HG02678 (cell line): ENCODE measurements at regions not wholly inside any gene's neighbourhood (a gene's known extent, or its start where the extent isn't known, plus 50 kb on each side); places are given as distances from the start of the nearest gene placed in this dataset.

Experiments
- ATAC-seq: cut with Tn5 transposase; IDR thresholded peaks from one replicate; pipeline ENCODE4 v1.9.1; 2021; ENCODE audit warnings: mild to moderate bottlenecking, moderate library complexity; ENCODE audit not compliant: unreplicated experiment

- no peak for ATAC-seq
Observed at GRCh38 chr2:54388076-54388475, 68.1 kb upstream of the SPTBN1 start.

DNA sequence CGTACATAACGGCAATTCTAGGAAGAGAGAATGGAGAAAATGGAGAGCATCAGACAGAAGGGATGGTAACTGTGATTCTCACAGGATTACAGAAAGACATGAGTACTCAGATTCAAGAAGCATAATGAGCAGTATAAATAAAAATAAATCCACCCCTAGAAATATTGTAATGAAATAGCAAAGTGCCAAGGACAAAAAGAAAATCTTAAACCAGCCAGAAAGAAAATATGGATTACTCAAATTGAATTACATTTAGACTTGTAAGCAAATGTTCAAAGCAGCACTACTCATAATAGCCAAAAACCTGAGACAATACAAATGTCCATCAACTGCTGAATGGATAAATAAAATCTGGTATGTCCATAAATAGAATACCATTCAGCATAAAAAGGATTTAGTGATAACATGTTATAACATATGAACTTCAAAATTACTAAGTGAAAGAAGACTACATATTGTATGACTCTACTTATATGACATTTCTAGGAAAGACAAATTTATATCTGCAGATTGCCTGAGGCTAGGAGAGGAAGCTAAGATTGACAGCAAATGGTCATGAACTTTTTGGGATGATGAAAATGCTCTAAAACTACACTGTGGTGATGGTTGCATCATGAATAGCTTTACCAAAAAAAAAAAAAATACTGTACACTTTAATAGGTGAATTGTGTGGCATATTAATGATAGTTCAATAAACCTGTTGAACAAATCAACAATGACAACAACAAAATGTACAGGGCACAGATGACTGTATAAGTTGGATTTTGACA lies 63.4 kb upstream of the SPTBN1 start:
- no peak for ATAC-seq

DNA sequence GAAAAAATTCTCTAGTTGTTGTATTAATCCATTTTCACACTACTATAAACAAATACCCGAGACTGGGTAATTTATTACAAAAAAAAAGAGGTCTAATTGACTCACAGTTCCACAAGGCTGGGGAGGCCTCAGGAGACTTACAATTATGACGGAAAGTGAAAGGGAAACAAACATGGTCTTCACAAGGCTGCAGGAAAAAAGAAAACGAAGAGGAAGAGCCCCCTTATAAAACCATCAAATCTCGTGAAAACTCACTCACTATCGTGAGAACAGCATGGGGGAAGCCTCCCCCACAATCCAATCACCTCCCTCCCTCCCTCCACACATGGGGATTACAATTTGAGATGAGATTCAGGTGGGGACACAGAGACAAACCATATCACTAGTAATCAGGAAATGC lies 61.7 kb upstream of the SPTBN1 start:
- ATAC-seq: peak; percentile 79

DNA sequence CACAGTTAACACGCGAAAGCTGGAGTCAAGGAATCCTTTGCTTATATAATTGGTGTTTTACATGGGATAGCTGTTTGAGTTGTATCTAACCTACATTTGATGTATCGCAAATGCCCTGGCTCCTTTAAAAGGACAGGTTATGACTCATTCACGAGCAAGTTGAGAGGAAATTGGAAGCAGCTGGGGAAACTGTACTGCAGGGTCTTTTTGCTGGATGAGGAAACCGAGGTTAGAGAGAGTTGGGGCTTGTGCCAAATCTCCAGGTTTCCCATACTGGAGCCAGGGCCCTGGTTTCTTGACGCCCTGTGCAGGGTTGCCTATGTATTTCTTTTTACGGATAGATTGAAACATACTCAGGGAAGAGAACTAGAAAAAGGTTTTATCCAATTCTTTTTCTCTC lies 60.0 kb upstream of the SPTBN1 start:
- ATAC-seq: no peak

- no peak for ATAC-seq
Observed at GRCh38 chr2:54396798-54397197, 59.3 kb upstream of the SPTBN1 start.

GRCh38 chr2:54397426-54397825 lies 58.7 kb upstream of the SPTBN1 start:
- ATAC-seq: no peak

DNA sequence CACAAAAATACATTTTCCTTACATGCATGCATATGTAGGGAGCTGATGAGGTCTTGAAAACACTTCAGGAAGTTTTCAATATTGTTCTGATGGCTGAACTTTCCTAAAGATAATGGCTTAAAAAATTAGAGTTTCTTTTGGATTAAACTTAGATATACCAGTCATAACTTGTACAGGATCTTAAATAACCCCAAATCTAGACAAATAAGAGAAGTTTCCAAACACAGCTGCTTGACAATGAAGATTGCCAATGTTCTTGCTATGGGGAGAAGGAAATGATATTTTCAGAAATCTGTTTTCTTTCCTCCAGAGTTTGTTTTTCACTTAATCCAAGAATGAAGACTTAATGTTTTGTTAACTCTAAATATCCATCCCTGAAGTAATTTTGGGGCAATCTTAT lies 54.6 kb upstream of the SPTBN1 start:
- no peak for ATAC-seq

DNA sequence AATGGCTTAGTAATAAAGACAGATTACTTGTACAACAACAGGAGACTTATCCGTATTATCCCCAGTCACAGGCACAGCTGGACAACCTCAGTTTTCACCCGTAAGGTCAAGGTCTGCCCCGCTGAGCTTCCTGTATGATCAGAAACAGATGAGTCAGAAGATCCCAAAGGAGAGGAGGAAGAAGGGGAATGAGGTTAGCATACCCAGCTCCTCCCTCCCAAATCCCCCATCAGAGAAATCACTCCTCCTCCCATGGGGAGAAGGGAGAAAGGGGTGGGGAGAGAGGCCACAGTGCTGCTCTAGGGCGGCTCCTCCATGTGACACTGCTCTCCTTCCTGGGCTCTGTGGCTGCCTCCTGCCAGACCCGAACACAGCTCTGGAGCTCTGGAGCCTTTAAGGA lies 53.8 kb upstream of the SPTBN1 start:
- ATAC-seq: no peak

- no peak for ATAC-seq
Observed at GRCh38 chr2:54403512-54404238, 52.5 kb upstream of the SPTBN1 start.

DNA sequence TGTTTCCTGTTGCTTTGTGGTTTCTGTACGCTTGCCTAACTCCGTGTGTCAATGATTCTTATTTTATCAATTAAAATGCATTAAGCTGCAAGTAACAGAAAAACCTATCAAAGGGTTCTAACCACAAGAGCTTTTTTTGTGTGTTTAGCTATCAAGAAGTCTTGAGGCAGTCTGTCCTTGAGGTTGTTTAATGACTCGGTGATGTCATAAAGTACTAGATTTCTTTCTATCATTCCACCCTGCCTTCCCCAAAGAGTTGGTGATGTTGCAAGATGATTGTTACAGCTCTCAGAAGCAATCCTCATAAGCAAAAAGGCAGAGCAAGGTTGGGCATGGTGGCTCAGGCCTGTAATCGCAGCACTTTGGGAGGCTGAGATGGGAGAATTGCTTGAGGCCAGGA lies 51.9 kb upstream of the SPTBN1 start:
- no peak for ATAC-seq

DNA sequence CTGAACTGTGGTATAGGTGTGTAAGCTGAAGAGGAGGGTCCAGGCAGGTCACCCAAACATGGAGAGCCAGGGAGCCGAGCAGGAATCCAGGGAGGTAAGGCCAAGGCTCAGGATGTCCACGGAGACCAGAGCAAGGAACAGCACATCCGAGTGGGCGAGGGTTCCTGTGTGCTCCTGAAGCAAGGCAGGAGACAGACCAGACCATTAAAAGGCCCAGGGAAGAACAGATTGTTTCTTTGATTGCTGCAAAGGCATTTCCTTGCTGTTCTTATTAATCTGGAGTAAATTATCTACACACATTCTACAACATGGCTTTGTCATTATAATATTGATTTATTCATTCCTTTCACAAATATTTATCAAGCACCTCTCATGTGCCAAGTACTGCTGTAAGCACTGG lies 50.1 kb upstream of the SPTBN1 start:
- no peak for ATAC-seq
